ENCODE measurements at regions not wholly inside any gene's neighbourhood (a gene's known extent, or its start where the extent isn't known, plus 50 kb on each side); places are given as distances from the start of the nearest gene placed in this dataset.

- no peaks in the 10 kb centered on the region for H3K4me1 ChIP-seq
- DNase-seq: no peak
- H3K36me3 ChIP-seq: no peaks in the 10 kb centered on the region
- 46 to 57% (median 51%) methylated on average over 3 of the region's 3 CpGs for WGBS, 5 donors
- H3K4me3 ChIP-seq: no peak overlapping the region
- intact Hi-C loops (cut with DNase I; ENCODE audit: low total_unique reads): no loop called here
- H3K9me3 ChIP-seq: peaks cover 0 to 6% (median 0%) of the 10 kb centered on the region in 8 donors
- no peaks in the 10 kb centered on the region for H3K27me3 ChIP-seq (replicated peaks in 1 of 7)
- H3K27ac ChIP-seq: no peak overlapping the region
- no peak for TF ChIP-seq CTCF (IDR thresholded peaks at IDR 0.05 in 8 of 11, conservative IDR thresholded peaks at IDR 0.05 in 3 of 11)
- TF ChIP-seq POLR2A (IDR thresholded peaks at IDR 0.05): no peak
- TF ChIP-seq POLR2AphosphoS5 (IDR thresholded peaks at IDR 0.05): no peak
Observed at GRCh38 chr5:8192840-8193239, 323.9 kb downstream of the MTRR start.

GRCh38 chr5:8196061-8196460, 327.1 kb downstream of the MTRR start:
- no peaks in the 10 kb centered on the region for H3K4me1 ChIP-seq
- H3K4me3 ChIP-seq: no peak overlapping the region
- H3K9me3 ChIP-seq: peaks cover 0 to 6% (median 0%) of the 10 kb centered on the region in 8 donors
- no peaks in the 10 kb centered on the region for H3K36me3 ChIP-seq
- no peaks in the 10 kb centered on the region for H3K27me3 ChIP-seq (replicated peaks in 1 of 7)
- 27 to 46% (median 44%) methylated on average over 2 of the region's 2 CpGs for WGBS, 5 donors
- TF ChIP-seq POLR2AphosphoS5 (IDR thresholded peaks at IDR 0.05) (no peak), POLR2A (IDR thresholded peaks at IDR 0.05) (no peak), CTCF (IDR thresholded peaks at IDR 0.05 in 8 of 11, conservative IDR thresholded peaks at IDR 0.05 in 3 of 11) (no peak)
- intact Hi-C loops (cut with DNase I; ENCODE audit: low total_unique reads): no loop called here
- no peak for DNase-seq
- no peak overlapping the region for H3K27ac ChIP-seq

GRCh38 chr5:8208307-8208706, 339.4 kb downstream of the MTRR start:
- no peak for TF ChIP-seq CTCF (IDR thresholded peaks at IDR 0.05 in 8 of 11, conservative IDR thresholded peaks at IDR 0.05 in 3 of 11)
- no peak for TF ChIP-seq POLR2A (IDR thresholded peaks at IDR 0.05)
- no peak for TF ChIP-seq POLR2AphosphoS5 (IDR thresholded peaks at IDR 0.05)
- no peak for DNase-seq
- WGBS, 5 donors: 85 to 97% (median 94%) methylated on average over 7 of the region's 7 CpGs
- Histone ChIP-seq H3K4me1 (no peaks in the 10 kb centered on the region), H3K27me3 (replicated peaks in 1 of 7) (no peaks in the 10 kb centered on the region), H3K36me3 (no peaks in the 10 kb centered on the region), H3K4me3 (no peak overlapping the region), H3K9me3 (peaks cover 0 to 23% (median 17%) of the 10 kb centered on the region in 8 donors), H3K27ac (no peak overlapping the region)
- intact Hi-C loops (cut with DNase I; ENCODE audit: low total_unique reads): no loop called here

GRCh38 chr5:8209500-8209899, 340.6 kb downstream of the MTRR start:
- 74 to 84% (median 82%) methylated on average over 5 of the region's 5 CpGs for WGBS, 5 donors
- Histone ChIP-seq H3K27me3 (replicated peaks in 1 of 7) (no peaks in the 10 kb centered on the region), H3K9me3 (peaks cover 0 to 13% (median 10%) of the 10 kb centered on the region in 8 donors), H3K36me3 (no peaks in the 10 kb centered on the region), H3K4me3 (no peak overlapping the region), H3K27ac (no peak overlapping the region), H3K4me1 (no peaks in the 10 kb centered on the region)
- no peak for DNase-seq
- intact Hi-C loops (cut with DNase I; ENCODE audit: low total_unique reads): no loop called here
- TF ChIP-seq CTCF (IDR thresholded peaks at IDR 0.05 in 8 of 11, conservative IDR thresholded peaks at IDR 0.05 in 3 of 11) (no peak), POLR2A (IDR thresholded peaks at IDR 0.05) (no peak), POLR2AphosphoS5 (IDR thresholded peaks at IDR 0.05) (no peak)
